ENCODE measurements at regions not wholly inside any gene's neighbourhood (a gene's known extent, or its start where the extent isn't known, plus 50 kb on each side); places are given as distances from the start of the nearest gene placed in this dataset.

DNA sequence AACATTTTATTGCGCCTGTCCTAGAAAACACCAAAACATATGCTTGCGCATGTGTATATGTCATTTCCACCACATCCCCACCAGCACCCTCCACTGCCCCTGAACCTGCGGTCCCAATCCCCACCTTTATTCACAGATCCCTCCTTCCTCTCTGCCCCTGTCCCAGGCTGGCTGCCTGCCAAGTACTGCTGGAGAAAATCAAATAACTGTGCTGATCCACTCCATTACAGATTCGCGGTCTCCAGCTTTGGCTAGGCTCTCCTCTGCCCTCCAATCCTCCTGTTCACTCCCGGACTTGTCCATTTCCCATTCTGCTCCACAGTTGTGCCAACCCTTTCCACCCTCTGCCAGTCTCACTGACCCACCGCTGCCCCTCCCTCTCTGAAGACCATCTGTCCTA, 59.3 kb upstream of the GJB5 start:
- H3K9me1 ChIP-seq (ENCODE audit: control insufficient read depth, extremely low read depth, insufficient read depth, low read length), result no peaks in the 10 kb centered on the region
- no peak for TF ChIP-seq EZH2 (IDR thresholded peaks at IDR 0.05; ENCODE audit: low read length)
- no peak overlapping the region for H3K9ac ChIP-seq (ENCODE audit: control insufficient read depth, extremely low read depth, insufficient read depth, low read length)
- H3K4me2 ChIP-seq (ENCODE audit: control insufficient read depth, extremely low read depth, insufficient read depth, low read depth, low read length), result no peak overlapping the region
- FAIRE-seq (no peak), DNase-seq (ENCODE audit: low read depth, low spot score) (no peak)
- no peaks in the 10 kb centered on the region for H3K9me3 ChIP-seq (ENCODE audit: control insufficient read depth, low read depth, low read length)
- H3K36me3 ChIP-seq (ENCODE audit: control insufficient read depth in 2 of 2, extremely low read depth in 1 of 2, insufficient read depth in 2 of 2, low read length in 2 of 2), result no peaks in the 10 kb centered on the region
- H3K27ac ChIP-seq (ENCODE audit: control insufficient read depth, insufficient read depth, low read length), result no peak overlapping the region
- H3K27me3 ChIP-seq (ENCODE audit: control insufficient read depth, extremely low read depth, insufficient read depth, low read length), result peaks cover 2% of the 10 kb centered on the region
- no peaks in the 10 kb centered on the region for H4K20me1 ChIP-seq (ENCODE audit: control insufficient read depth, extremely low read depth, insufficient read depth, low read length)
- dilution Hi-C loops (cut with MboI; ENCODE audit: extremely low pct_ligation_motif_present, low sequenced_read_pairs), result no loop called here
- H3K4me3 ChIP-seq (ENCODE audit: control insufficient read depth in 2 of 3, extremely low read depth in 1 of 3, insufficient read depth in 2 of 3, low read depth in 1 of 3, low read length in 3 of 3), result no peak overlapping the region
- no peak overlapping the region for H2AFZ ChIP-seq (ENCODE audit: control insufficient read depth, low read length)
- H3K79me2 ChIP-seq (ENCODE audit: control insufficient read depth, insufficient read depth, low read length), result no peaks in the 10 kb centered on the region
- H3K4me1 ChIP-seq (ENCODE audit: control insufficient read depth, extremely low read depth, insufficient read depth, low read length), result peaks cover 6% of the 10 kb centered on the region

- Histone ChIP-seq H3K36me3 (ENCODE audit: control insufficient read depth in 2 of 2, extremely low read depth in 1 of 2, insufficient read depth in 2 of 2, low read length in 2 of 2) (no peaks in the 10 kb centered on the region), H3K9me3 (ENCODE audit: control insufficient read depth, low read depth, low read length) (no peaks in the 10 kb centered on the region), H3K4me1 (ENCODE audit: control insufficient read depth, extremely low read depth, insufficient read depth, low read length) (peaks cover 6% of the 10 kb centered on the region), H3K9me1 (ENCODE audit: control insufficient read depth, extremely low read depth, insufficient read depth, low read length) (no peaks in the 10 kb centered on the region), H2AFZ (ENCODE audit: control insufficient read depth, low read length) (no peak overlapping the region), H3K9ac (ENCODE audit: control insufficient read depth, extremely low read depth, insufficient read depth, low read length) (no peak overlapping the region), H3K4me3 (ENCODE audit: control insufficient read depth in 2 of 3, extremely low read depth in 1 of 3, insufficient read depth in 2 of 3, low read depth in 1 of 3, low read length in 3 of 3) (no peak overlapping the region), H3K79me2 (ENCODE audit: control insufficient read depth, insufficient read depth, low read length) (no peaks in the 10 kb centered on the region), H3K4me2 (ENCODE audit: control insufficient read depth, extremely low read depth, insufficient read depth, low read depth, low read length) (no peak overlapping the region), H3K27ac (ENCODE audit: control insufficient read depth, insufficient read depth, low read length) (no peak overlapping the region), H4K20me1 (ENCODE audit: control insufficient read depth, extremely low read depth, insufficient read depth, low read length) (no peaks in the 10 kb centered on the region), H3K27me3 (ENCODE audit: control insufficient read depth, extremely low read depth, insufficient read depth, low read length) (peaks cover 2% of the 10 kb centered on the region)
- TF ChIP-seq, protein P1, sequence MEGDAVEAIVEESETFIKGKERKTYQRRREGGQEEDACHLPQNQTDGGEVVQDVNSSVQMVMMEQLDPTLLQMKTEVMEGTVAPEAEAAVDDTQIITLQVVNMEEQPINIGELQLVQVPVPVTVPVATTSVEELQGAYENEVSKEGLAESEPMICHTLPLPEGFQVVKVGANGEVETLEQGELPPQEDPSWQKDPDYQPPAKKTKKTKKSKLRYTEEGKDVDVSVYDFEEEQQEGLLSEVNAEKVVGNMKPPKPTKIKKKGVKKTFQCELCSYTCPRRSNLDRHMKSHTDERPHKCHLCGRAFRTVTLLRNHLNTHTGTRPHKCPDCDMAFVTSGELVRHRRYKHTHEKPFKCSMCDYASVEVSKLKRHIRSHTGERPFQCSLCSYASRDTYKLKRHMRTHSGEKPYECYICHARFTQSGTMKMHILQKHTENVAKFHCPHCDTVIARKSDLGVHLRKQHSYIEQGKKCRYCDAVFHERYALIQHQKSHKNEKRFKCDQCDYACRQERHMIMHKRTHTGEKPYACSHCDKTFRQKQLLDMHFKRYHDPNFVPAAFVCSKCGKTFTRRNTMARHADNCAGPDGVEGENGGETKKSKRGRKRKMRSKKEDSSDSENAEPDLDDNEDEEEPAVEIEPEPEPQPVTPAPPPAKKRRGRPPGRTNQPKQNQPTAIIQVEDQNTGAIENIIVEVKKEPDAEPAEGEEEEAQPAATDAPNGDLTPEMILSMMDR (optimal IDR thresholded peaks at IDR 0.05 in 1 of 3, IDR thresholded peaks at IDR 0.05 in 1 of 3, conservative IDR thresholded peaks at IDR 0.05 in 1 of 3; ENCODE audit: extremely low read depth in 1 of 3, insufficient read depth in 2 of 3, low read length in 3 of 3), result peak in 2 of 3 experiments; percentile 37 to 39
- TF ChIP-seq EZH2 (IDR thresholded peaks at IDR 0.05; ENCODE audit: low read length), result no peak
- dilution Hi-C loops (cut with MboI; ENCODE audit: extremely low pct_ligation_motif_present, low sequenced_read_pairs), result no loop called here
- peak; percentile 17 for DNase-seq (ENCODE audit: low read depth, low spot score)
- FAIRE-seq, result no peak
Measured at GRCh38 chr1:34696230-34696629, 58.6 kb upstream of the GJB5 start.

- H3K9me1 ChIP-seq (ENCODE audit: control insufficient read depth, extremely low read depth, insufficient read depth, low read length), result no peaks in the 10 kb centered on the region
- no peak for DNase-seq (ENCODE audit: low read depth, low spot score)
- H3K27ac ChIP-seq (ENCODE audit: control insufficient read depth, insufficient read depth, low read length), result no peak overlapping the region
- H3K27me3 ChIP-seq (ENCODE audit: control insufficient read depth, extremely low read depth, insufficient read depth, low read length), result peaks cover 2% of the 10 kb centered on the region
- no peak for FAIRE-seq
- no peaks in the 10 kb centered on the region for H3K36me3 ChIP-seq (ENCODE audit: control insufficient read depth in 2 of 2, extremely low read depth in 1 of 2, insufficient read depth in 2 of 2, low read length in 2 of 2)
- no peak overlapping the region for H3K9ac ChIP-seq (ENCODE audit: control insufficient read depth, extremely low read depth, insufficient read depth, low read length)
- H3K4me3 ChIP-seq (ENCODE audit: control insufficient read depth in 2 of 3, extremely low read depth in 1 of 3, insufficient read depth in 2 of 3, low read depth in 1 of 3, low read length in 3 of 3), result no peak overlapping the region
- H3K79me2 ChIP-seq (ENCODE audit: control insufficient read depth, insufficient read depth, low read length), result no peaks in the 10 kb centered on the region
- dilution Hi-C loops (cut with MboI; ENCODE audit: extremely low pct_ligation_motif_present, low sequenced_read_pairs), result no loop called here
- no peak overlapping the region for H2AFZ ChIP-seq (ENCODE audit: control insufficient read depth, low read length)
- H3K4me2 ChIP-seq (ENCODE audit: control insufficient read depth, extremely low read depth, insufficient read depth, low read depth, low read length), result no peak overlapping the region
- H3K4me1 ChIP-seq (ENCODE audit: control insufficient read depth, extremely low read depth, insufficient read depth, low read length), result peaks cover 6% of the 10 kb centered on the region
- H3K9me3 ChIP-seq (ENCODE audit: control insufficient read depth, low read depth, low read length), result no peaks in the 10 kb centered on the region
- H4K20me1 ChIP-seq (ENCODE audit: control insufficient read depth, extremely low read depth, insufficient read depth, low read length), result no peaks in the 10 kb centered on the region
- no peak for TF ChIP-seq EZH2 (IDR thresholded peaks at IDR 0.05; ENCODE audit: low read length)
- TF ChIP-seq, protein P1 (optimal IDR thresholded peaks at IDR 0.05 in 1 of 3, IDR thresholded peaks at IDR 0.05 in 1 of 3, conservative IDR thresholded peaks at IDR 0.05 in 1 of 3; ENCODE audit: extremely low read depth in 1 of 3, insufficient read depth in 2 of 3, low read length in 3 of 3), result no peak
Measured at GRCh38 chr1:34696981-34697380, 57.9 kb upstream of the GJB5 start.
